Activated CD4-positive, alpha-beta T cell treated with anti-CD3 and anti-CD28 coated beads, Interleukin-2, Interleukin-4, amounts not matched to agents 100 ng/mL and 50 ng/mL, durations not matched to agents 16 hours and 8 hours (primary cell): ENCODE measurements at regions not wholly inside any gene's neighbourhood (a gene's known extent, or its start where the extent isn't known, plus 50 kb on each side); places are given as distances from the start of the nearest gene placed in this dataset.
"Not testable (repeated sequence)": the region's sequence is repeated elsewhere in the genome, so short reads cannot be mapped to it uniquely, and the experiment has no call there.

ENCODE experiments used
- DNase-seq: peaks from one replicate; pipeline ENCODE4 v3.0.0-alpha.2; 2020; ENCODE audit warnings: low spot score

GRCh38 chr5:130724658-130725057 is 440.4 kb downstream of the HINT1 start:
- DNase-seq: no peak

GRCh38 chr5:130720355-130720754 is 444.7 kb downstream of the HINT1 start:
- no peak for DNase-seq

GRCh38 chr5:130715541-130715940 is 449.5 kb downstream of the HINT1 start:
- no peak for DNase-seq

GRCh38 chr5:130714200-130714599 is 450.9 kb downstream of the HINT1 start:
- DNase-seq: no peak

GRCh38 chr5:130712324-130712723 is 452.7 kb downstream of the HINT1 start:
- no peak for DNase-seq

- no peak for DNase-seq
These were observed 454.5 kb downstream of the HINT1 start for GRCh38 chr5:130710596-130710995.

GRCh38 chr5:130708754-130709153 is 456.3 kb downstream of the HINT1 start:
- no peak for DNase-seq

- no peak for DNase-seq
These were observed 458.4 kb downstream of the HINT1 start for GRCh38 chr5:130706696-130707095.

- no peak for DNase-seq
These were observed 459.7 kb downstream of the HINT1 start for GRCh38 chr5:130705368-130705767.

GRCh38 chr5:130693509-130693908 is 471.5 kb downstream of the HINT1 start:
- no peak for DNase-seq

- no peak for DNase-seq
These were observed 472.3 kb downstream of the HINT1 start for GRCh38 chr5:130692770-130693169.

- no peak for DNase-seq
These were observed 475.2 kb downstream of the HINT1 start for GRCh38 chr5:130689831-130690230.

GRCh38 chr5:130687085-130687733 is 477.8 kb downstream of the HINT1 start:
- DNase-seq: no peak

- DNase-seq: no peak
These were observed 486.4 kb downstream of the HINT1 start for GRCh38 chr5:130678637-130679036.

- no peak for DNase-seq
These were observed 498.6 kb downstream of the HINT1 start for GRCh38 chr5:130666462-130666861.

- peak; percentile 8 for DNase-seq
These were observed 512.9 kb downstream of the HINT1 start for GRCh38 chr5:130652176-130652575.

GRCh38 chr5:130651440-130651839 is 513.6 kb downstream of the HINT1 start:
- DNase-seq: no peak

- no peak for DNase-seq
These were observed 521.7 kb downstream of the HINT1 start for GRCh38 chr5:130643321-130643720.

- no peak for DNase-seq
These were observed 522.6 kb downstream of the HINT1 start for GRCh38 chr5:130642461-130642860.

- no peak for DNase-seq
These were observed 537.9 kb downstream of the HINT1 start for GRCh38 chr5:130627145-130627544.

GRCh38 chr5:130624805-130625204 is 540.3 kb downstream of the HINT1 start:
- DNase-seq: no peak

GRCh38 chr5:130616161-130616560 is 548.9 kb downstream of the HINT1 start:
- no peak for DNase-seq

- peak; percentile 1 for DNase-seq
These were observed 559.8 kb downstream of the HINT1 start for GRCh38 chr5:130605234-130605633.

GRCh38 chr5:130596647-130597046 is 568.4 kb downstream of the HINT1 start:
- DNase-seq: not testable (repeated sequence)
